ENCODE measurements at regions not wholly inside any gene's neighbourhood (a gene's known extent, or its start where the extent isn't known, plus 50 kb on each side); places are given as distances from the start of the nearest gene placed in this dataset.
"Not testable (repeated sequence)": the region's sequence is repeated elsewhere in the genome, so short reads cannot be mapped to it uniquely, and the experiment has no call there.

- no peak for DNase-seq (ENCODE audit: low spot score)
- intact Hi-C loops (cut with DNase I): no loop called here
Observed at GRCh38 chr17:71431146-71431545, 689.7 kb upstream of the SOX9 start.

- intact Hi-C loops (cut with DNase I): no loop called here
- DNase-seq (ENCODE audit: low spot score): no peak
Observed at GRCh38 chr17:71432378-71433315, 688.2 kb upstream of the SOX9 start.

DNA sequence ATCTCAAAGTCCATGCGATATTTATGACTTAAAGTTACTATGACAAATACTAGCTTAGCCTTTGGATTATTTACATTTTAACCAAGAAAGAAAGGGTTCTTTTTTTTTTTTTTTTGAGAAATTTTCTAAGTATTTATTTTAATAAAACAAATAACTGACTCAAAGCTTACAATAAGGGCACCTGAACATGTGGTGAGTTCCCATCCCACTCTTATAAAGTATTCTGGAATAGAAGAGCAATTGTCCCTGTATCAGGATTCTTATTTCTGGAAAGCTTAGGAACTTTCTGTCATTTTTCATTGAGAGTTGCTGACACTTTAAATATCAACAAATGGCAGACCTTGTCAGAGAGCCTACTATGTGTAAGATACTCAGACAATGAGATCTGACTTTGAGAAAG, 686.1 kb upstream of the SOX9 start:
- DNase-seq (ENCODE audit: low spot score): no peak
- intact Hi-C loops (cut with DNase I): no loop called here

DNA sequence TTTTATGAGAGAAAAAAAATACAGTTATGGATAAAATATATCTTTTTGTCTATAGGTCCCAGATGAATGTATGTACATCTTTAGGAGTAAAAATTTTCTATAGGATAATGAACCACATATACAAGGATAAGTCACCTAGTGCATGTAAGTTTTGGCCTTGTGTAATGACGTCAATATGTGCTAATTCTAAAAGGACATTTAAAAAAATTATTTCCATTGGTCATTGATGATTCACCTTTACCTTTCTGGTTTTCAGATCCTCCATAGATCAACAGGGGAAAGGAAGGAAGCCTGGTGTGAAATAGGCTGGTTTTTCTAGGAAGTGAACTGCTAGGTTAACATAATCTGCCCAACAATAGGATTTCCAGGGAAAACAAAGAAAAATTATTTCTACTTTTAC, 684.3 kb upstream of the SOX9 start:
- intact Hi-C loops (cut with DNase I): no loop called here
- no peak for DNase-seq (ENCODE audit: low spot score)

GRCh38 chr17:71437166-71437565, 683.7 kb upstream of the SOX9 start:
- DNase-seq (ENCODE audit: low spot score): no peak
- intact Hi-C loops (cut with DNase I): no loop called here

DNA sequence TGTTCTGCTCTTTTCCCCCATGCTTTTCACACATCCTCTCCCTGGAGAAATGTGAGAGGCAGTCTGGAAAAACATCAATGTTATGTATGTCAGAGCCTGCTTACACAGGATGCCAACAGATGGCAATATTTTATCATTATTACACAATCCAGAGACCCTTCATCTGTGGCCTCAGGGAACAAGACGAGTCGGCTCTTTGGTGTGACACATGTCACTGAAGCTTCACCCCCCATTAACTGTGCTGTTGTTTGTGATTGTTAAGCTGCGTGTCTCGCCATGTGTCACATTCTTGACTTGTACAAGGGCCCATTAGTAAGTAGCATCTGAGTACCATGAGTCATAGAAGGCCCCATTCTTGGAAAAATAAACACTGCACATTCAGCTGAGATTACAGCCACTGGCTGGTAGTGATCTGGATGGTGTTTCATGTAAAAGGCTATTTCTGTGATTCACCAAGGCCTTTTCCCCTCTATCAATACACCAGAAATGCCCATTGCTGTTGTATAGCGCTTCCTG, 682.1 kb upstream of the SOX9 start:
- DNase-seq (ENCODE audit: low spot score): no peak
- intact Hi-C loops (cut with DNase I): no loop called here

DNA sequence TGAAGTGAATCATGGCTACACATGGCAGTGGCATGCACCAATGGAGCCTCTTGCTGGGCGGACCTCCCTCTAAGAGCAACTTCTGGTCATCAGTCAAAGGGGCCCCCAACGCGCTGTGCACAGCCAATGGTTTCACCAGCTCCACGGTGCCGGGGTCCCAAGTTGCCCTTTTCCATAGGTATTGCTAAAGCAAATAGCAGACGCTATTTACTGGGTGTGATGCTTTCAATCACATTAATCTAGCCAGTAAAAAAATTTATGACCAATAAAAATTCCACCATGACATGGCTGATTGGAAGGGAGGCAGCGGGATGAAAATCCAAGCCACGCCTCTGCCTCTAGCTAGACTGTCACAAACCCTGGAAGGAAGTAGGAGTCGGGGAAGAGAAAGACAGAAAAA, 680.3 kb upstream of the SOX9 start:
- intact Hi-C loops (cut with DNase I): no loop called here
- DNase-seq (ENCODE audit: low spot score): no peak

GRCh38 chr17:71441098-71441497, 679.7 kb upstream of the SOX9 start:
- intact Hi-C loops (cut with DNase I): no loop called here
- no peak for DNase-seq (ENCODE audit: low spot score)

- intact Hi-C loops (cut with DNase I): no loop called here
- no peak for DNase-seq (ENCODE audit: low spot score)
Observed at GRCh38 chr17:71444078-71444477, 676.7 kb upstream of the SOX9 start.

DNA sequence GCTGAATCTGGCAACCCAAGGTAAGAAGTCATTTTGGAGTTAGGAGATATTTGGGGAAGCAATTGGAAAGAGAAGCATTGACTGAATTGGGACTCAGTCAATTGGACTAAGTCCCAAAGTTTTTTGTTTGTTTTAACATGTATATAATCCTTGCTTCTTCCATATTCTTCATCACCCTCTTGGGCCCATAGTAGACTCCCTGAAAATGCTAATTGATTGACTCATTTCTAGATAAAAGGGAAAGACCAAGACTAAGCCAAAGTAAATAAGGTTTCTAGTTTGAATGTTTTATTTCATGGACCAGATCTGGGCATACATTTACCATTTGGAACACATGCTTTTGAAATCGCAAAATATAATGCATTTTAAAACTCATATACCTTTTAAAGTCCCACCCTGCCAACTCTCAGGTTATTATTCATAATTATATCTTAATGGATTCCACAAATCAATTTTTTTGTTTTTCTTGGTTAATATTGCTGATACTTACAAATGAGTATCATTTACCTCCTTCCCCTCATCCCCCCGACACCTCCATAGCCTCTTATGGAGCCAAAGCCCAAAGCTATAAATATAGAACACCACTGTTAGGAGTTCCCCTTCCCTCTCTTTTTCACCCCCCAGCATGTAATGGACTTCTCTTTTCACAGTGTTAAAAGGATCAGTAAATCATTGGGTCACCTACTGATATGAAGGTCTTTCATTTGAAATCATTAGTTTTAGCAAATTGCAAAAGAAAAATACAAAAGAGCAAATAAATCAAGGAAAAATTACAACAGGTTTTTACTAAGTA, 674.0 kb upstream of the SOX9 start:
- intact Hi-C loops (cut with DNase I): no loop called here
- DNase-seq (ENCODE audit: low spot score): no peak

GRCh38 chr17:71447644-71448043, 673.2 kb upstream of the SOX9 start:
- intact Hi-C loops (cut with DNase I): no loop called here
- no peak for DNase-seq (ENCODE audit: low spot score)

GRCh38 chr17:71450657-71451056, 670.2 kb upstream of the SOX9 start:
- DNase-seq (ENCODE audit: low spot score); intact Hi-C loops (cut with DNase I): not testable (repeated sequence)

GRCh38 chr17:71453876-71454422, 666.9 kb upstream of the SOX9 start:
- no peak for DNase-seq (ENCODE audit: low spot score)
- intact Hi-C loops (cut with DNase I): no loop called here

DNA sequence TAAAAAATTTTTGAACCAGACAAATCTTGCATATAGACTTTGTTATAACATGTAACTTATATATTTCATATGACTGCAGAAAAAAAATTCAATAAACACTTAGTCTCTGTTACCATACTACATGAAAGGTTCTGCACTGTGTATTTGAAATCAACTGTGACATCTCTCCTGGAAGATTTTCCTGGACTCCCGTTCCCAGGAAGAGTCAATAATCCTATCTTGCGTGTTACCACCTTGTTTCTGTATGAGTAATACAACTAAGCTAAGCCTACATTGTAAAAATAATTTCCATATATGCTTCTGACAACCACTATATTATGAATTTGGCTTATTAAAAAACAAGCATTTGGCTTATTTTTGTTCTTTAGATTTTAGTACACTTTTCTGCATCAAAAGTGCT, 665.6 kb upstream of the SOX9 start:
- DNase-seq (ENCODE audit: low spot score): no peak
- intact Hi-C loops (cut with DNase I): no loop called here

DNA sequence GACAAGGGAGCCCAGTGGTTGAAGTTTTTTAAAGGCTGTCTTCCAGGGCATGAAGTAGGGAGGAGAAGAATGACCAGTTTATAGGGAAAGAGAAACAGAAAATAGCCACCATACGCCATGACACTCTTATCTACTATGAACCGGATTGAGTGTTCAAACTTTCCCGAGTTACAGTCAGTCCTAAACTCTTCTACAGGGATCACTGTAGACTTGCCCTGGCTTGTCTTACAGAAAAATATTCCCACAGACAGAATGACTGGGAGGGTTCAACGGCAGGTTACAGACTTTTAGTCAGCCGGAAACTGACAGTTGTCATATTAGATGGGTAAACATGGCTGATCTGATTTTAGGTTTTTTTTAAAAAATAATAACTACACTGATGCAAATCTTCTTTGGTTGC, 662.5 kb upstream of the SOX9 start:
- DNase-seq (ENCODE audit: low spot score): no peak
- intact Hi-C loops (cut with DNase I): no loop called here

DNA sequence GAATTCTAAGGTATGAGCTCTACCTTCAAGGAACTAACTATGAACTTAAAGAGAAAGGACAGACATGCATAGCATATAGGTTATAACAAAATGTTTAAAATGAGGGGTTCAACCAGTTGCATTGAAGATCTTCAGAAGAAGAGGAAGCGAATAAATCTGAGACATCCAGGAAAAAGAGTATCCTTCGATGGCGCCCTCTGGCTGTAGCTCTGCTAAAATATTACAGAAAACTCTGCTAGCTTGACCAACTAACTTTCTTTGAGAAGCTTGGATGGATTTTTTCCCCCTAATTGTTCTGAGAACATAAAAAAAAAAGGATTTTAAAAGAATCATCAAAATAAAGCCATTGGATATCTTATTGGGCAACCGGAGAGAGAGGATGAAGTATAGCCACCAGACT, 659.9 kb upstream of the SOX9 start:
- intact Hi-C loops (cut with DNase I): no loop called here
- no peak for DNase-seq (ENCODE audit: low spot score)

DNA sequence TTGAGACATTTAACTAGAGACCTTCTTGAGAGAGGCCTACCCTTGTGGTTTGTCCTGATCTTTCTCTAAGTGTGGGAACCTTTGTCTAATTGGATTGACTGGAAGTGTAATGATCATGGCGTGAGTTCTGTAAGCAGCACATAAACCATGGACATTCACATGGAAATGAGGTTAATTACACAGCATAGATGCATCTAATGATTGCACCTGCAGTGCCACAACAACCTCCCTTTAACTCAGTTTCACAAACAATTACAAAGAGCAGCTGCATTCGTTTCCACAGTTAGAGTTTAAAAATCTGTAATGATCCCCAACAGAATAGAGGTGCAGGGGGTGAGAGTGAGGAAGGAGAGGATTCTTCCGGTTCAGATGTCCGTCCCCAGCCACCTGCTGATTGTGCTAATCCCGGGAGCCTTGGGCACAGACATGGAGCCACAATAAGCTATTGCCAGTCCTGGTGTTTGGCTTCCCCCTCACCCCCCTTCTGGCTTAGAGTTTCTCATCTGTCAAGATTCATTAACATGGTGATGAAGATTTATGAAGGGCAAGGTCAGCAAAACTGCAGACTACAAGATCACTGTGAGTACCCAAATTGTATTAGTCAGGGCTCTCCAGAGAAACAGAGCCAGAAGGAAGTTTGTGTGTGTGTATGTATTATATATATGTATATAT, 659.2 kb upstream of the SOX9 start:
- intact Hi-C loops (cut with DNase I): no loop called here
- DNase-seq (ENCODE audit: low spot score): no peak

GRCh38 chr17:71464241-71464640, 656.6 kb upstream of the SOX9 start:
- no peak for DNase-seq (ENCODE audit: low spot score)
- intact Hi-C loops (cut with DNase I): no loop called here

GRCh38 chr17:71464751-71465150, 656.1 kb upstream of the SOX9 start:
- no peak for DNase-seq (ENCODE audit: low spot score)
- intact Hi-C loops (cut with DNase I): no loop called here

DNA sequence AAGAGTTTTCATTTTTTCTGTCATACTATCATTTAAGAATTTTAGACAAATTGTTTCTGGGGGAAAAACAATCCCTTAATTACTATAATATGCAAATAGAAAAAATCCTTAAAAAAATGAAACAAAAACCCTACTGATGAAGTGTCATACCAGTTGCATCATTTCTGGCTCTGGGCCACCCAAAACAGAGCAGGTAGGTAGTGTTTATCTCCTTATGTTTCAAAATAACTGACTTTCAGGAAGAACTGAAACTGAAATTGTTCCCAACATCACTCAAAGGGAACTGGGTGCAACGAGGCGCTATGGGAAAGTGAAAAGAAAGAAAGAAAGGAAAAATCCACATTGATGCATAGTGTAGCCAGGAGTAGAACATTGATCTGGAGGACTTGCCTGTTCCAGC, 653.1 kb upstream of the SOX9 start:
- intact Hi-C loops (cut with DNase I): no loop called here
- no peak for DNase-seq (ENCODE audit: low spot score)
